ENCODE measurements at regions not wholly inside any gene's neighbourhood (a gene's known extent, or its start where the extent isn't known, plus 50 kb on each side); places are given as distances from the start of the nearest gene placed in this dataset.

- TF ChIP-seq CTCF (IDR thresholded peaks at IDR 0.05), result no peak
- no peak for TF ChIP-seq POLR2A (IDR thresholded peaks at IDR 0.05)
Observed at GRCh38 chr5:144060598-144060997, 109.9 kb downstream of the YIPF5 start.
